BLaER1 (cell line): ENCODE measurements at regions not wholly inside any gene's neighbourhood (a gene's known extent, or its start where the extent isn't known, plus 50 kb on each side); places are given as distances from the start of the nearest gene placed in this dataset.

ENCODE experiments used
- H3K27ac ChIP-seq: shearing (Covaris generic); formaldehyde crosslinking; 2 replicates; pipeline ENCODE4 v1.8.1; 2022
- H3K27me3 ChIP-seq: shearing (Covaris generic); formaldehyde crosslinking; 2 replicates; pipeline ENCODE4 v1.8.1; 2022
- H3K36me3 ChIP-seq: shearing (Covaris generic); formaldehyde crosslinking; 2 replicates; pipeline ENCODE4 v1.8.1; 2022
- H3K4me1 ChIP-seq: shearing (Covaris generic); formaldehyde crosslinking; 2 replicates; pipeline ENCODE4 v1.8.1; 2022
- H3K4me2 ChIP-seq: shearing (Covaris generic); formaldehyde crosslinking; 2 replicates; pipeline ENCODE4 v1.8.1; 2022
- H3K4me3 ChIP-seq: shearing (Covaris generic); formaldehyde crosslinking; 2 replicates; pipeline ENCODE4 v1.8.1; 2022
- H3K9ac ChIP-seq: shearing (Covaris generic); formaldehyde crosslinking; 2 replicates; pipeline ENCODE4 v1.8.1; 2022
- H3K9me3 ChIP-seq: shearing (Covaris generic); formaldehyde crosslinking; 2 replicates; pipeline ENCODE4 v1.8.1; 2022
- H4K20me1 ChIP-seq: shearing (Covaris generic); formaldehyde crosslinking; 2 replicates; pipeline ENCODE4 v1.8.1; 2022
- Cebpa-rat ChIP-seq: shearing (Covaris generic); IDR thresholded peaks from 2 replicates; pipeline ENCODE4 v1.8.1; 2022

GRCh38 chr10:2926918-2927660 is 140.3 kb upstream of the PFKP start:
- TF ChIP-seq Cebpa-rat = no peak
- H4K20me1 ChIP-seq = no peaks in the 10 kb centered on the region
- no peaks in the 10 kb centered on the region for H3K27me3 ChIP-seq
- no peak overlapping the region for H3K4me3 ChIP-seq
- peaks cover 20% of the 10 kb centered on the region for H3K9me3 ChIP-seq
- H3K4me1 ChIP-seq = peaks cover 45% of the 10 kb centered on the region
- no peaks in the 10 kb centered on the region for H3K36me3 ChIP-seq
- peak overlapping the region; percentile 54; the same call in 1 of the 2 replicates for H3K27ac ChIP-seq
- H3K4me2 ChIP-seq = peak overlapping the region; percentile 88
- no peak overlapping the region for H3K9ac ChIP-seq

- no peaks in the 10 kb centered on the region for H4K20me1 ChIP-seq
- no peak overlapping the region for H3K4me3 ChIP-seq
- no peaks in the 10 kb centered on the region for H3K36me3 ChIP-seq
- H3K9me3 ChIP-seq = peaks cover 8% of the 10 kb centered on the region; the same call in 1 of the 2 replicates
- TF ChIP-seq Cebpa-rat = no peak
- H3K9ac ChIP-seq = no peak overlapping the region
- no peaks in the 10 kb centered on the region for H3K27me3 ChIP-seq
- H3K4me1 ChIP-seq = peaks cover 51% of the 10 kb centered on the region
- H3K27ac ChIP-seq = peak overlapping the region; percentile 54
- peak overlapping the region; percentile 88 for H3K4me2 ChIP-seq
These were observed 141.7 kb upstream of the PFKP start for GRCh38 chr10:2925631-2926030.

- no peak for TF ChIP-seq Cebpa-rat
- H3K27ac ChIP-seq = no peak overlapping the region
- peaks cover 8% of the 10 kb centered on the region; the same call in 1 of the 2 replicates for H3K9me3 ChIP-seq
- H3K9ac ChIP-seq = no peak overlapping the region
- H3K27me3 ChIP-seq = no peaks in the 10 kb centered on the region
- no peaks in the 10 kb centered on the region for H3K36me3 ChIP-seq
- H4K20me1 ChIP-seq = no peaks in the 10 kb centered on the region
- H3K4me2 ChIP-seq = peak overlapping the region; percentile 88; the same call in 1 of the 2 replicates
- H3K4me3 ChIP-seq = no peak overlapping the region
- H3K4me1 ChIP-seq = peaks cover 54% of the 10 kb centered on the region
These were observed 142.9 kb upstream of the PFKP start for GRCh38 chr10:2924431-2924830.

GRCh38 chr10:2921956-2922680 is 145.2 kb upstream of the PFKP start:
- no peak overlapping the region for H3K9ac ChIP-seq
- H3K4me3 ChIP-seq = no peak overlapping the region
- no peak overlapping the region for H3K27ac ChIP-seq
- peaks cover 8% of the 10 kb centered on the region; the same call in 1 of the 2 replicates for H3K9me3 ChIP-seq
- H4K20me1 ChIP-seq = no peaks in the 10 kb centered on the region
- no peaks in the 10 kb centered on the region for H3K27me3 ChIP-seq
- H3K4me2 ChIP-seq = no peak overlapping the region
- no peaks in the 10 kb centered on the region for H3K36me3 ChIP-seq
- TF ChIP-seq Cebpa-rat = no peak
- H3K4me1 ChIP-seq = peaks cover 39% of the 10 kb centered on the region

- TF ChIP-seq Cebpa-rat = no peak
- Histone ChIP-seq H3K4me1 (peaks cover 24% of the 10 kb centered on the region), H3K27me3 (no peaks in the 10 kb centered on the region), H3K4me3 (no peak overlapping the region), H3K9me3 (peaks cover 8% of the 10 kb centered on the region; the same call in 1 of the 2 replicates), H3K9ac (no peak overlapping the region), H3K4me2 (peak overlapping the region; percentile 0; the same call in 1 of the 2 replicates), H4K20me1 (no peaks in the 10 kb centered on the region), H3K27ac (no peak overlapping the region), H3K36me3 (no peaks in the 10 kb centered on the region)
These were observed 146.7 kb upstream of the PFKP start for GRCh38 chr10:2920637-2921036.

- Histone ChIP-seq H3K4me2 (no peak overlapping the region), H4K20me1 (no peaks in the 10 kb centered on the region), H3K27me3 (no peaks in the 10 kb centered on the region), H3K9ac (no peak overlapping the region), H3K9me3 (peaks cover 8% of the 10 kb centered on the region; the same call in 1 of the 2 replicates), H3K27ac (no peak overlapping the region), H3K36me3 (no peaks in the 10 kb centered on the region), H3K4me1 (peaks cover 20% of the 10 kb centered on the region), H3K4me3 (no peak overlapping the region)
- no peak for TF ChIP-seq Cebpa-rat
These were observed 147.2 kb upstream of the PFKP start for GRCh38 chr10:2920168-2920567.

GRCh38 chr10:2919016-2919415 is 148.3 kb upstream of the PFKP start:
- H3K4me1 ChIP-seq = peaks cover 8% of the 10 kb centered on the region
- no peak for TF ChIP-seq Cebpa-rat
- no peak overlapping the region for H3K27ac ChIP-seq
- H3K4me2 ChIP-seq = no peak overlapping the region
- H3K27me3 ChIP-seq = no peaks in the 10 kb centered on the region
- no peak overlapping the region for H3K9ac ChIP-seq
- no peaks in the 10 kb centered on the region for H4K20me1 ChIP-seq
- no peak overlapping the region for H3K4me3 ChIP-seq
- no peaks in the 10 kb centered on the region for H3K36me3 ChIP-seq
- peaks cover 8% of the 10 kb centered on the region; the same call in 1 of the 2 replicates for H3K9me3 ChIP-seq

GRCh38 chr10:2918489-2918888 is 148.9 kb upstream of the PFKP start:
- Histone ChIP-seq H3K36me3 (no peaks in the 10 kb centered on the region), H3K9me3 (peaks cover 3% of the 10 kb centered on the region; the same call in 1 of the 2 replicates), H3K9ac (no peak overlapping the region), H4K20me1 (no peaks in the 10 kb centered on the region), H3K4me1 (peaks cover 8% of the 10 kb centered on the region), H3K27ac (no peak overlapping the region), H3K4me2 (no peak overlapping the region), H3K27me3 (no peaks in the 10 kb centered on the region), H3K4me3 (no peak overlapping the region)
- no peak for TF ChIP-seq Cebpa-rat

- no peak for TF ChIP-seq Cebpa-rat
- Histone ChIP-seq H3K27me3 (no peaks in the 10 kb centered on the region), H4K20me1 (no peaks in the 10 kb centered on the region), H3K9ac (no peak overlapping the region), H3K4me3 (no peak overlapping the region), H3K36me3 (no peaks in the 10 kb centered on the region), H3K9me3 (no peaks in the 10 kb centered on the region), H3K27ac (no peak overlapping the region), H3K4me2 (no peak overlapping the region), H3K4me1 (peaks cover 8% of the 10 kb centered on the region)
These were observed 149.4 kb upstream of the PFKP start for GRCh38 chr10:2917926-2918325.

- Histone ChIP-seq H3K9ac (no peak overlapping the region), H3K36me3 (no peaks in the 10 kb centered on the region), H3K4me3 (no peak overlapping the region), H3K9me3 (no peaks in the 10 kb centered on the region), H3K4me2 (no peak overlapping the region), H3K27me3 (no peaks in the 10 kb centered on the region), H4K20me1 (no peaks in the 10 kb centered on the region), H3K4me1 (peaks cover under 1% of the 10 kb centered on the region; the same call in 1 of the 2 replicates), H3K27ac (no peak overlapping the region)
- TF ChIP-seq Cebpa-rat = no peak
These were observed 151.9 kb upstream of the PFKP start for GRCh38 chr10:2915412-2915811.
